ENCODE measurements at regions not wholly inside any gene's neighbourhood (a gene's known extent, or its start where the extent isn't known, plus 50 kb on each side); places are given as distances from the start of the nearest gene placed in this dataset.

- DNase-seq (ENCODE audit: low spot score) = no peak
Observed at GRCh38 chr15:77825546-77825945, 192.8 kb upstream of the LINGO1 start.

DNA sequence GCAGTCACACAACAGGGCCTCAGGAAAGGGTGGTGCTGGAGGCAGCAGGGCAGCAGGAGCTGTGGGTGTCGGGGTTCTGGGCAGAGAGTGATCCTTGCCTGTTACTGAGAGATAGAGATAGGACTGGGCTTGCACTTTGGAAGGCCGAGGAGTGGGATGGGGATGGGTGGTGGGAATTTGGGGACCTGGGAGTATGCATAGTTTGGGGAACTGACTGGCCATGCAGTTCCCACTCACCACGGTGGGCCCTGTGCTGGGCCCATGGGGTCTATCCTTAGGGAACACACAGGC, 192.5 kb upstream of the LINGO1 start:
- TF ChIP-seq CTCF (IDR thresholded peaks at IDR 0.05) = no peak
- no peak for ATAC-seq (ENCODE audit: low FRiP score)
- DNase-seq (ENCODE audit: low spot score) = no peak

More at GRCh38 chr15:77825546-77825945, 192.8 kb upstream of the LINGO1 start:
- TF ChIP-seq CTCF (IDR thresholded peaks at IDR 0.05) = no peak
- ATAC-seq (ENCODE audit: low FRiP score) = no peak

DNA sequence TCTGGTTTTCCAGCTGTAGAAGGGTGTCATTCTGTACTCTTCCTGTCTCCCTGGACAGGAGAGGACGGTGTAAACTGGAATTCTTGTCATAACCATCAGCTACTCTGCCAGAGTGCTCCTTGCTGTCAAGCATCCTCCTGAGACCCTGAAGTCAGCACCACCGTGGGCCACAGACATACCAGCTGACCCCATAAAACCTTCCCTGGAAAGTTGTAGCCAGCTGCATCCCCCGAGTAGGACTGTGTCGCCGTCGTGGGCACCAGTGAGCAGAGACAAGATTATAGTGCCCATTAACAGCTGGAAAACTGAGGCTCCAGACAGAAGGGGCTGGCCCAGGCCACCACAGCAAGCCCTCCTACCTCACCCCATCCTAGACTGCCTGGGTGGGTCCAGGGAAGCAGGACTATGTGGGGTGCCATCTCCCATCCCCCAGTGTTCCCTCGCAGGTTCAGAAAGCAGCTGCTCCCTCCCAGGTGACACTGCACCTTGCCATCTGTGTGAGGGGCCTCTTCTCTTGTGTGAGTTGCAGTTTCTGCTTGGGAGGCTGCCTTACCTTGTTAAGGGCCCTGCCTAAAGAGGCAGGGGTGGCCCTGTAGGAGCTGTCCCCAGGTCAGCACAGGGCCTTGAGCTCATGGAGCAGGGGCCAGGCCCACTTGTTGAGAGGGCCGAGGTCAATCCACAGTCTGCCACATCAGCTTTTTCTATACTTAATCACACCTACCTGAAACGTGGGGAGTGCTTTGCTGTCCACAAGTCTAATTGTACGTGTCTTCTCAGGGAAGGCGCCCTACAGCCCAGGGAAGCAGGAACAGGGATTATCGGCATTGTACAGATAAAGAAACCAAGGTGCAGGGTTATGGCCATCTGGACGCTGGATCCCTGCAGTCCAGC, 191.9 kb upstream of the LINGO1 start:
- TF ChIP-seq CTCF (IDR thresholded peaks at IDR 0.05) = no peak
- no peak for DNase-seq (ENCODE audit: low spot score)
- ATAC-seq (ENCODE audit: low FRiP score) = no peak

DNA sequence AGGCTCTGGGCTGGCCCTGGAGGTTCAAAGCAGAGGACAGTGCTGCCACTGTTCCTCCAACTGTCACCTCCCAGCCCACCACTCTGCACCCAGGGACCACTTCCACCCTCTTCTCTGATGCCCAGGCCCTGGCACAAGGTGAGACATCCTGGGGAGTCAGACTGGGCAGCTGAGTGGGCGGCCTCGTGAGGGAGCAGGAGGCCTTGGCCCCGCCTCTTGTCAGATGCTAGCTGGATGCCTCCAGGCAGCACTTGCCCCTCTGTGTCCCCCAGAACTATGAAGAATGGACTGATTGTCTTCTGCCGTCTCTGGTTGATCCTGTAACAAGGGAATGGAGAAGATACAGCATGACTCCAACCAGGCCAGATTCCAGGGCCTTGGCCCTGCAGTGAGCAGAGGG, 191.0 kb upstream of the LINGO1 start:
- DNase-seq (ENCODE audit: low spot score) (no peak), ATAC-seq (ENCODE audit: low FRiP score) (no peak)
- TF ChIP-seq CTCF (IDR thresholded peaks at IDR 0.05) = no peak

DNA sequence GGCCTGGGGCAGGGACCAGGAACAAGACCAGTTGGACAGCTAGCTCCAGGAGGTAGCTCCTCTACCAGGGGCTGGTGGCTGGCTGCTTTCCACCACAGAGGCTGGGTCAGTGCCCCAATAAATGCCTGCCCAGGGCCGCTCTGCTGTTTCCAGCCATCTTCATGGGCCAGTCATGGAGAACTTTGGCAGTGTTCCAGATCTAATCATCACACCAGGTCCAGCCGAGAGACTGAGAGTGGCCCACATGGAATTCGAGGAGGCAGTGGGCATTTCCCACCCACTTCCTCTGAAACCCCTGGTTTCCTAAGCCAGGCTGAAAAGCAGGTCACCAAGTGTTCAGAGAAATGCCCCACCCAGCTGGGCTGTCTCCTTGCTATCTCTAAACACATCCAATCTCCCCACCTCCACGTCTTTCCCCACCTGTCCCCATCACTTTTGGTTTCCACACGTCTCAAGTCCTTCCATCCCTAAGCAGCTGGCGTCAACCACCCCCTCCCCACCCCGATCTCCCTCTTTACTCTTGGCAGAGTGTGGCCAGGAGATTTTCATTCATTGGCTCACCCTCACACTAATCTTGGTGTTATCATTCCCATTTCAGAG, 190.0 kb upstream of the LINGO1 start:
- DNase-seq (ENCODE audit: low spot score) (no peak), ATAC-seq (ENCODE audit: low FRiP score) (no peak)
- no peak for TF ChIP-seq CTCF (IDR thresholded peaks at IDR 0.05)

GRCh38 chr15:77821959-77822256, 189.2 kb upstream of the LINGO1 start:
- TF ChIP-seq CTCF (IDR thresholded peaks at IDR 0.05) = no peak
- no peak for DNase-seq (ENCODE audit: low spot score)
- no peak for ATAC-seq (ENCODE audit: low FRiP score)
